Fibroblast of peridontal ligament (primary cell): ENCODE measurements at regions not wholly inside any gene's neighbourhood (a gene's known extent, or its start where the extent isn't known, plus 50 kb on each side); places are given as distances from the start of the nearest gene placed in this dataset.
"Not testable (repeated sequence)": the region's sequence is repeated elsewhere in the genome, so short reads cannot be mapped to it uniquely, and the experiment has no call there.

Experiments used
- DNase-seq: peaks from one replicate; pipeline ENCODE4 v3.0.0-alpha.2; 2010; ENCODE audit errors: extremely low read depth

DNA sequence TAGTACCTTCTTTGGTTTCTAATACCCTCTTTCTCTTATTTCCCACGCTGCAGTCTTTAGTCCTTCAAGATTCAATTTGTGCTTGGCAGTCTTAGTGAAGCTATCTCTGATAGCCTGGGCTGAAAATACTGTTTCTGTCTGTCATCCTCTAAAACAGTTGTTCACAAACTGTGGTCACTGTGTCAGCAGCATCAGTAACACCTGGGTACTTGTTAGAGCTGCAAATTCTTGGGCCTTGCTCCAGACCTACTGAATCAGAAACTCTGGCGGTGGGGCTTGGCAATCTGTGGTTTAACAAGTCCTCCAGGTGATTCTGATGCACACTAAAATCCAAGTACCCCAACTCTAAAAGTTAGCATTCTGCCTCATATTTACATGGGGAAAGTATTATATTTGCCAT is 217.5 kb upstream of the SEL1L start:
- DNase-seq = no peak

DNA sequence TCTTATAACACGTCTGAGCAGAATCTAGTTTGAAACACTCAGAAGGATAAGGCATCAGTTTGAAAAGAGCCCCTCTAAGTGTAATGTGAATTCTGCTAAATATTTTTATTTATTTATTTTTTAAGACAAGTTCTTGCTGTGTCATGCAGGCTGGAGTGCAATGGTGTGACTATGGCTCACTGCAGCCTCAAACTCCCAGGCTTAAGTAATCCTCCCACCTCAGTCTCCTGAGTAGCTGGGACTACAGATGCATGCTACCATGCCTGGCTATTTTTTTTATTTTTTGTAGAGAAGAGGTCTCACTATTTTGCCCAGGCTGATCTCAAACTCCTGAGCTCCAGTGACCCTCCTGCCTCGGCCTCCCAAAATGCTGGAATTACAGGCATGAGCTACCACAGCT is 225.9 kb upstream of the SEL1L start:
- no peak for DNase-seq

DNA sequence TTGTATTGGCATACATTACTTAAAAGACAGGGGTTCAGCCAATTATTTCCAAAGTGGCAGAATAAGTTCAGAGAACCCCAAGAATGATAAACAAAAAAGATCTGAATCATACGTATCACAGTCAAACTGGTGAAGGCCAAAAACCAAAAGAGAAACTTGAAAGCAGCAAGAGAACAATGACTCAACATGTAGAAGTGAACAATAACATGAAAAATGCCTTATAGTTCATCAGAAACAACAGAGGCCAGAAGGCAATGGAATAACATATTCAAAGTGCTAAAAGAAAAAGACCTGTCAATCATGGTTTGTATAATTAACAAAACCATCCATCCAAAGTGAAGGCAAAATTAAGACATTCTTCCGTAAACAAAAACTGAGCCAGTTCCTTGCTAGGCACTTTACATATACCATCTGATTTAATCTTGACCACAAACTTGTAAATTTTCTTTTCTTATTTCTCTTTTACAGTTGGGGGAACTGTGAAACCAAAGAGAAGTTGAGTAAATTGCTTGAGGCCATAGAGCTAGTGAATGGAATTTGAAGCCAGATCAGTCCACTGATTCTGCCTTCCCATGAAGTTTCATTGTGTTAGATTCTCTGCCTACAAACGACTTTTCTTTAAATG is 232.1 kb upstream of the SEL1L start:
- no peak for DNase-seq

DNA sequence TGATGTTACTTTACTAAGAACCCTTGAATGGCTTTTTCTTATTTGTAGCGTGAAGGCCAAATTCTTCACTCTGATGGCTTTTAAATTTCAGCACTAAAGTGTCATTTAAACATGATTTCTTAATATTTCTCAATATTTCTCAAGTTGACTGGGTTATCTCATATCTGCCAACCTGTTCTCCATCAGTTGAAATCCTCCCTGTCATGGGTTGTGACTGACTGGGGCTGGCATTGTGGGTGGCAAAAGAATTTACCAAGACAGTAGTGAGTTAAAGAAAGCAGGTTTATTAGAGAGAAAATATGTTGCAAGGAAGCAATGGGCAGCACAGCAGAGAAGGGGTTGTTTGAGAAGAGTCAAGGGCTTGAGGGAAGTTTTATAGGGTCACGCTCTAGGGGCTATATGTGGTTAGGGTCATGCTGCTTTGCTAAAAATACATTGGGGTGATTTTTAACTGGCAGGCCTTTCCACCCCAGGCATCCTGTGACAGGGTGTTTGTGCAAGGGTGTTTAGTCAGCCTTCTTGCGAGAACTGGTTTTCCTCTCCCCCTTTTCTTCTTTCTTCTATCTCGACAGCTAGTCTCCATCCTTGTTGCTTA is 232.8 kb upstream of the SEL1L start:
- no peak for DNase-seq

DNA sequence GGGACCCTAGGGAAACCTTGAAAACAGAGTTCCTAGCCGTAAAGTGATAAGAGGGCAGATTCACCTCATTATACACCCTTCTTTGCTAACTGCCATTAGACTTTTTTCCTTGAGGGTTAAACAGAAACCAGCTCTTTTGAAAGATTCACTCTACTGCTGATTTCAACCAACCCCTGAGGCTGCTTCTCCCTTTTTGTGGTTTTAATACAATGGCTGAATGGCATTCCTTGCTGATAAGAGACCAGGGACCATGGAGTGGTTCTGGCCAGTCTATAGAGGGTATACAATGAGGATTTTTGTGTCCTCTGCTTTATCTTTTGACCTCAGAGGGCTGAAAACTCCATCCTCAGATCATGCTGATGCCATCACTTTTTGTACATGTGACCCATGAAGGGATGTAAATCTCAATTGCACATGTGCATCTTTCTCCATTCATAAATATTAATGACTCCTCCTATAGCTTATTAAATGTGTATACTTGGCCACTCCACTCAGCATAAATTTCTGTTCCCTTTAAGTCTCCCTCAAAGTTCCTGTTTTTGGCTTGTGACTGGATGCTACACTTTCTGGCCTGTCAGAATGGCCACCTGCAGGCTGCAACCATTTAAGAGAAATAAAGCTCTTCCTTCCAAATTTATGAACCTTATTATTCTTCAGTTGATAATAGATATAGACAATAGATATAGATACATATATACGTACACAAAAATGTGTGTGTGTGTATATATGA is 233.8 kb upstream of the SEL1L start:
- DNase-seq = no peak

DNA sequence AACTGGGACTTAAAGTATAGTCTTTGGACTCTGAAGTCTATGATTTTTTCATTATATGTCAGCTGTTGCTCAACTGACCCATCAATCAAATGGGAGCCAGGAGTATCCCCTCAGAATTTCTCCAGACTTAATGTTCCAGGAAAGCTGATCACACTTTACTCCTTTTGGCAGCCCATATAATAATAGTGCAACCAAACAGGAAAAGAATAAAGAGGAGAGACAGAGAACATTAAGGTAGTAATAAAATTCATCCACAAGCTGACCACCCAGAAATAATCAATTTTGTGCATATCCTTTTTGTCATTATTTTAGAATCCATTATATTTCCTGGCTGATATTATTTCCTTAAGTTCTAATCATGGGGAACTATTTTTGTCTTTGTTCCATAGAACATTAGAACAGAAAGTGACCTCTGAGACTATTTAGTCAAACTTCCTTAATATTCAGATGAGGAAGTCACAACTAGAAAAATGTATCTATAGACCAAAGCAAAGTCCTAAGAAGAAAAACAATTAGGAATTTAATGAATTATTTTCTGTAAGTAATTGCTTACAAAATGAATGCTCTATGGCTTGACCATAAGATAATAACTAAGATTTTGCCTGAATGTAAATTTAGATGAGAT is 238.1 kb upstream of the SEL1L start:
- DNase-seq = no peak

DNA sequence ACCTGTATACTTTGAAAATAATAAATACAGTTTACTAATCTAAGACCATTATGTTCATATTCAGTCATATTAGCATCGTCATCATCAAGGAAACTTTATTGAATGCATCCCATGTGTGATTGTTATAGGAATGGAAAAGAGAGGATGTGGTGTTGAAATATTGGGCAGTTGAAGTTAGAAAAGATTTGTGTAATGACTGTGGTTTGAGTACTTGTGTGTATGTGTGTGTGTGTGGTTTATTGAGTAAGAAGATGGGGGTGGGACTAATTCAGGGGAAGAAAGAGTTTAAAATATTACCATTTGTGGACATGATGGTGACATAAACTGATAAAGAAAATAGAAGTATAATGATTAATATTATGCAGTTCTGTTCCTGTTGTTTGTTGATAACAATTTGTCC is 238.7 kb upstream of the SEL1L start:
- DNase-seq = no peak

DNA sequence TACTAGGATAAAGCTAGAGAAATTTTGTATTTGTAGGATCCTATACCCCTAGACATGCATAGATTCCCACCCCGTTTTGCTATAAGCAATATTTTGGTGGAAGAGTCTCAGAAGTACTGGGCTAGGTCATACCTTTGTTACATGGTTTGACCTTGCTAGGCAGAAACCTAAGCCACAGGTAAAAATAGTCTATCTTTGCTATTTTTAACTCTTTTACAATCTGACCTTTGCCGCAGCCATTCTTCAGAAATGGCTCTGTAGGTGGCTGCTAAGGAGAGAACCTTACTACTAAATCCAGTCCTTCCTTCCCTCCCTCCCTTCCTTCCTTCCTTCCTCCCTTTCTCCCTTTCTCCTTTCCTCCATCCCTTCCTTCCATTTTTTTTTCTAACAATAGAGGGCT is 242.9 kb upstream of the SEL1L start:
- DNase-seq = no peak

DNA sequence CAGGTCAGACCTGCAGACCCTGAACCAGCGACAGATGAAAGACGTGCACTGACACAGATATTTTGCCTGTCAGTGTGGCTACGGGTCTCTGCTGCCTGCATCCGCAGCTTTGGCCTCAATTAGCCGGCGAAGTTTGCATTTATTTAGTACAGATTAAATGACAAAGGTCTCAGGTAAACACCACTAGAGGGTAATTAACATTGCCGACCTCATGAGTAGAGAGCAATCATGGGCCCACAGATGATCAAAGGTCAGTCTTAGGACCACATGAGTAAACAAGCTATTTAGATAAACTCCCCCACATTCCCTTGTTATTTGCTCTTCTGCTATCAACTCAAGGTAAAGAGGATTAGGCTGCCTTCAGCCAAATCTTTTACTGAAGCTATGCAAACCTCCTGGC is 248.1 kb upstream of the SEL1L start:
- not testable (repeated sequence) for DNase-seq

DNA sequence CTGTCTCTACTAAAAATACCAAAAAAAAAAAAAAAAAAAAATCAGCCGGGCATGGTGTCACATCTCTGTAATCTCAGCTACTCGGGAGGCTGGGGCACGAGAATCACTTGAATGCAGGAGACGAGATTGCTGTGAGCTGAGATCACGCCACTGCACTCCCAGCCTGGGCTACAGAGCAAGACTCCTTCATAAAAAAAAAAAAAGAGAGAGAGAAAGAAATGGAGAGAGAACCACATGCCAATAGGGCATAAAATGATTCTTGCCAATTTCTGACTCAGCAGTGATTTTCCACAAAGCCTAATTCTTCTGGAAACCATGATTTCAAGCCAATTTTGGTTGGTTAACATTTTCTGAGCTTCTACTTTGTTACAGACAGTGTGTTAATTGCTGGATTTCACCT is 250.4 kb upstream of the SEL1L start:
- DNase-seq = no peak

DNA sequence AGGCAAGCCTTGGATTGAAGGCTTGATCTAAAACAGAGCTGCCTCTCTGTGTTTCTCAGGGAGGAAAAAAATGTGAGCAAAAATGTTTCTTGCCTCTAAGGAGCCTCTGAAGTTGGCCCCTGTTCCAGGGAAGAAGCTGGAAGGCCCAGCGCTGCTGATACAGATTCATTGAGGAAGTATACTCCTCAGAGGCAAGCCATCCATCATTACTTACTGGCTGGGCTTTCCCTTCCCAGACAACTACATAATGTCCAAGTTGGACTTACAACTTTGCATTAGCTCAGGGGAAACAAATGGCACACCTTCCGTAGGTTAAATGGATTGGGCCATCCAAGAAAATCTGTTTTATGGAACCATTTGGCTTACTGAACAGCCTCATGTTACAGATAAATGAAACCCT is 263.7 kb upstream of the SEL1L start:
- DNase-seq = no peak

DNA sequence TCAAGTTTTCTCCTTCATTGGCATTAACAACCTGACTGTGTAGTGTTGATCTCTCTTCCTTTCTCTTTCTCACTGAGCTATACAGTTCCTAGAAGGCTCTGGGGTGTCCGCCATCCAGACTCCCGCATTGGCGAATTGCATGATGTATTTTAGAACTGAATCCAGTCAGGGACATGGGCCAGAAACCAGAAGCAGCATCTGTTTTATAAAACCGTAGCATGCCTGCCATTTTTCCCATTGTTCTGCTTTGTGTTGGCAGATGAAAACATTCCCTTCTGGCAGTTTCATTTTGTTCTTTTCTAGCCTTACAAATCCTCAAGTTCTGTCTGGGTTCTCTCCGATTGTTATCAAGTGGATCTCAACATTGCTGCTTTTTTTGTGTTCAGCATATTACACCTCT is 268.3 kb upstream of the SEL1L start:
- no peak for DNase-seq

DNA sequence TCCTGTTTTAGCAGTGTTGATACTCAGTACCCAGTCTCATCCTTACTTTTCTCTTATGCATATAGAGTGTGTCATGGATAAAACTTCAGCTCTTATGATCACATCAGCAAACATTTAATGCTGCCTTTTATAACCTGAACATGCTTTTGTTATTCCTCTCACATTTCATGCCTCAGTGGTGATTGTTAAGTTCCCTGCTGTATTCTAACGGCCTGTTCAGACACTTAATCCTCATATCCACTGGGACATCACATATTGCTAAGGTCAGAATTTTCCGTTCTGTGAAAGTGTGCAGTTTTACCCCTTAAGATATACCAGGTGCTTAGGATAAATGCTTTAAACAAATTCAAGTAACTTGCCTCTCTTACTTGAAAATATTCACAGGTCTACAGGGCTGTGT is 268.7 kb upstream of the SEL1L start:
- DNase-seq = no peak

DNA sequence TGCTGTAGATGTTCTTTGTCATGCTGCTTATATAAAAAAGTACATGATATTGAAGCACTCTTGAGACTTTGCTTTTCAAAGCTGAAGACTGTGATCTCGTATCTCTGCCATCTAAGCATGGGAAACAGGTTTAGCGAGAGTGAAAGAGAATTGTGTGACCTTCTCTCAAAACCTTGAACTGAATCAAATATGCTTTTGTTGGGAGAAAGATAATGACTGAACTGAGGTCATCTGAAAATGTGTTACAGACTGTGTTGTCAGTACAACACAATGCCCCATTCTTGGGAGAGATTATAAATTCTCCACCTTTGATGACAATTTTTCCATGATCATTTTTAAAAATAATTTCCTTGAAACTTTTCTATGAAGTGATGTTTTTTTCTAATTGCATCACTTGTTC is 272.1 kb upstream of the SEL1L start:
- no peak for DNase-seq

DNA sequence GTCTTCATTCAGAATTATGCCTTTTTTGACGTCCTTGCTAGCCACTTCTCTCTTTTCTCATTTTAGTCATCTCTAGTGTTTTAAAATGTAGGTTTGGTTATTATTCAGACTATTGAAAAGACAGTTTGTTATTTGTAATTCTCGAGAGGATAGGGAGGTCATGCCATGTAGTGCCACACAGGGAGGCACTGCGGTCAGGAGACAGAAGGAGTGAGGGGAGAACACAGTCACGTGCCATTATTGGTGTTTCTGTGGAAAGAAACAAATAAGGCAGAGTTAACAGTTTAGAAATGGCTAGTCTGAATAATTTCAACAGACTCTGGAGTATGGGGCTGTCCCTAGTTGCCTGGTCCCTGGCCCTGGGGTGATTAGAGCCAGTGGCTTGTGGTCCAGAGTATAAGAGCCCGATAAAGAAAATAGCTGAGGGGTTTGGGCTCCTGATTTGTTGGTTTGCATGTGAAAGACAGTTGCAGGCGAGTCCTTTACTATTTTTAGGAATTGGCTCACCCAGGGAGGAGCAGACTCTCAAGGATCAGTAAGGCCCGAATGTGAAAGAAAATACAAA is 278.1 kb upstream of the SEL1L start:
- DNase-seq = no peak

DNA sequence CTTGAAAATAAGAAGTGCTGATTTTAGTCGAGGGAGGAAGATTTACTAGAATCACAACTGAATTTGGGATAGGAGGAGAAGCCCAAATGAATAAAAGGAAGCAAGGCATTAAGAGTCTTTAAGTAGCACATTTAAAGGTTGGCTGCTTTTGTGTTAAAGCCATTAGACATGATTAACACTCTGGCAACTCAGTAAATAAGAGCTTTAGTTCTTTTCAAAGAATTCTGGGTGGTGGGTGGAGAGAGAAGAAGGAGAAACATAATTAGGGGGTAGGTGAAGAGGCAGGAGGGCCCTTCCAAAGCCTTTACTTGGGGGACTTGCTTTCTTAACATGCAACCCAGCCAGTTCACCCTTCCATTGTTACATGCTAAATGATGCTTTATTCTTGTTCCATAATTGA is 284.6 kb upstream of the SEL1L start:
- no peak for DNase-seq

DNA sequence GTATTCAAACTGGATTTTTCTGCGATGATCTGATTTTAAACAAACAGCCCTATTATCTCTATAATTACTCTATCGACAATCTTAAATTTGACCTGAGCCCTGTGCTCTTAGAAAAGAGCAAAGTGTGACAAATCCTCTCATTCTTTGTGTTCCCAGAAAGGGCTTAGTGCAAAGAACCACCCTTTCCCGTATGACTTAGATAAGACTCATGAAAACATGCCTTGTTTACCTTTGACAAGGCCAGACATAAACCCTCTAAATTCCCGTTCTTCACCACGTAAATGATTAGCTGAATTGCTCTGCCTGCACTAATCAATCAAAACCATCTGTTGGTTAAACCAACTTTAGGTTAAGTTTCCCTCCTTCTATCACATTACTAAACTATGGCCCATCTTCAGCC is 285.7 kb upstream of the SEL1L start:
- DNase-seq = no peak

DNA sequence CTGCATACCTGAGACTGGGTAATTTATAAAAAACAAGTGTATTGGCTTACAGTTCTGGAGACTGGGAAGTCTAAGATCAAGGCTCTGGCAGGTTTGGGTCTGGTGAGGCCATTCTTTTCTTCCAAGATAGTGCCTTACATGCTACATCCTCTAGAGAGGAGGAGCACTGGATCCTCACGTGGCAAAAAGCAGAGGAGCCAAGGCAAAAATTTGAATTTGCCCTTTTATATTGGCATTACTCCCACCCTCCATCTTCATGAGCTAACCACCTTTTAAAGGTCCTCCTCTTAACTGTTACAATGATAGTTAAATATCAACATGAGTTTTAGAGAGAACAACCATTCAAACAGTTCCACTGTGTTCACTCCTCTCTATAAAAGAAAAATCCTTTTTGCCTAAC is 286.3 kb upstream of the SEL1L start:
- no peak for DNase-seq

DNA sequence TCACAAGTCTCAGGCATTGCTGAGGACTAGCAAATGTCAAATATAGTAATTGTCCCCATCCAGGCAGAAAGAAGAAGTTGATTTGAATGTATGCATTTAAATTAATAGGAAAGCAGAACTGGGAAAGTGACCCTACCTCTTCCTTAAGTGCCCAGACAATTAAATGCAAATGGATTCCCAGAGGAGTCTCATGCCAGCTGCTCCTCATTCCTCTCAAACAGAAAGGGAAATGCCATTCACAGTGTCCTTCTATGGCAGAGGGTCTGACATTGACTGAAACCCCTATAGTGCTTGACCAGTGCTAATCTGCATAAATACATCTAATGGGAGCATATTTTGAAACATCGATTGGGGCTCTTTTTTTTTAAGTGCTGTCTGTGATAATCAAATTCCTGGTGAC is 292.4 kb upstream of the SEL1L start:
- DNase-seq = no peak

DNA sequence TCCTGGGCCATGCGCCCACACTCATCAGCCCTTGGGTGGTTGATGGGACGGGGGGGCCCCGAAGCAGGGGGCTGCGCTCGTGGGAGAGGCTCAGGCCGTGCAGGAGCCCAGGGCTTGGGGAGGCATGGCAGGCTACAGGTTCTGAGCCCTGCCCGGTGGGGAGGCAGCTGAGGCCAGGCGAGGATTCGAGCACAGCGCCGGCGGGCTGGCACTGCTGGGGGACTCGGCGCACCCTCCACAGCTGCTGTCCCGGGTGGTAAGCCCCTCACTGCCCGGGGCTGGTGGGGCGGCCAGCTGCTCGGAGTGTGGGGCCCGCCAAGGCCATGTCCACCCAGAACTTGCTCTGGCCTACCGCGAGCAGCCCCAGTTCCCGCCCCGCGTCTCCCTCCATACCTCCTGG is 295.8 kb upstream of the SEL1L start:
- DNase-seq = no peak

DNA sequence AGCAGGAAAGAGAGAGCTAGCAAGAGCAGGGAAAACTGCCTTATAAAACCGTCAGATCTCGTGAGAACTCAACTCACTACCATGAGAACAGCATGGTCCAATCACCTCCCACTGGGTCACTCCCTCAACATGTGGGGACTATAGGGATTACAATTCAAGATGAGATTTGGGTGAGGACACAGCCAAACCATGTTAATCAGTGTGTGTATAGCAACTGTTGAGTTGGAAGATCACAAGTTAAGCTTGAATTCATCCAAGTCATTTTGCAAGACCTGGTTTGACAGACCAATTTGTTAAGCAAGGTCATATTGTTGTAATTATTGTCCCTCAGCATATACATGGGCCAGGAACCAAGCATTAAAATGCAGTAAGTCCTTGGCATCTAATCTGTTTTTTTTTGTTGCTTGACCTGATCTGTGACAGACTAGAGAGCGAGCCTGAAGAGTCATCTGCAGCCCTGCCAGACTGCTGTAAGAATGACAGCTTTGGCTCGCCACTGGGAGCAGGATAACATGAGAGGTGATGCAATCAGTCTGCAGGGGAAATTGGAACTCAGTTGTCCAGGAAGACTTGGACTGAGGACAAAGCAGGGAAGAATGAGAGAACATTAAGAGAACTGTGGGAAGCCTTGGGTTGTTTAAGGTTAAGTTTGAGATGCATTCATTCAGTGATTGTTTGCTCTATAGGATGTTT is 297.6 kb upstream of the SEL1L start:
- no peak for DNase-seq

DNA sequence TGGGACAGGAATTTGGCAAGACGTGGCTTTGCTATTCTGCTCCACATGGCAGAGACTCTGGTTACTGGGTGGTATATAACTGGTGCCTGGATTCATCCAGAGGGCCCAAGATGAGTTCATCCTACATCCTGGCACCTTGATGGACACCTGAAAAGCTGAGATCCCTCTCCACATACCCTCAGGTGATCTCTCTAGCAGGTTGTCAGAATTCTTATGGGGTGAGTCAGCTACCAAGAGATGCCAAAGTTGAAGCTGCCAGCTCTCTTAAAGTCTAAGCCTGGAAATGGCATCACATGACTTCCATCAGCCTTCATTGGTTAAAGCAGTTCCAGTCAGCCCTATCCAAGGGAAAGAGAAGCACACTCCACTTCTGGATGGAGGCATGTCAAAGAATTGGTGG is 300.7 kb upstream of the SEL1L start:
- no peak for DNase-seq
